ENCODE measurements at regions not wholly inside any gene's neighbourhood (a gene's known extent, or its start where the extent isn't known, plus 50 kb on each side); places are given as distances from the start of the nearest gene placed in this dataset.

DNA sequence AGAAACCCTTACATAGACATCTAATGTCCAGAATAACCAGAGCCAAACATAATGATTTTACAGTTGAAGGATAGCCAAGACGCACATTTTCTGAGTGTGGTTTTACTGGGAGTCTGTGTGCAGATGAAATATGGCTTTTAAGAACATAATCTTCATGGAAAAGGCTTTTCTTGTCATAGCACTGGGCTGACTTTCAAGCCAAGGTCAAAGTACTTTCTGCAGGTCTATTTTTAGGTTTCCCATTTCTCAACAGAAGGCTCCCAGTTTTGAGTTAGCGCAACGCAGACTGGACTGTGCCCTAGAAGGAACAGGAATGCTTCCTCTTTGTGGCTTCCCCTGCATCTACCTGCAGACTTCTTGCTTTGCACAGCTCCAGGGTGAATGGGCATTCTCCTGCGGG lies 92.3 kb upstream of the UPP2 start:
- DNase-seq, result no peak

DNA sequence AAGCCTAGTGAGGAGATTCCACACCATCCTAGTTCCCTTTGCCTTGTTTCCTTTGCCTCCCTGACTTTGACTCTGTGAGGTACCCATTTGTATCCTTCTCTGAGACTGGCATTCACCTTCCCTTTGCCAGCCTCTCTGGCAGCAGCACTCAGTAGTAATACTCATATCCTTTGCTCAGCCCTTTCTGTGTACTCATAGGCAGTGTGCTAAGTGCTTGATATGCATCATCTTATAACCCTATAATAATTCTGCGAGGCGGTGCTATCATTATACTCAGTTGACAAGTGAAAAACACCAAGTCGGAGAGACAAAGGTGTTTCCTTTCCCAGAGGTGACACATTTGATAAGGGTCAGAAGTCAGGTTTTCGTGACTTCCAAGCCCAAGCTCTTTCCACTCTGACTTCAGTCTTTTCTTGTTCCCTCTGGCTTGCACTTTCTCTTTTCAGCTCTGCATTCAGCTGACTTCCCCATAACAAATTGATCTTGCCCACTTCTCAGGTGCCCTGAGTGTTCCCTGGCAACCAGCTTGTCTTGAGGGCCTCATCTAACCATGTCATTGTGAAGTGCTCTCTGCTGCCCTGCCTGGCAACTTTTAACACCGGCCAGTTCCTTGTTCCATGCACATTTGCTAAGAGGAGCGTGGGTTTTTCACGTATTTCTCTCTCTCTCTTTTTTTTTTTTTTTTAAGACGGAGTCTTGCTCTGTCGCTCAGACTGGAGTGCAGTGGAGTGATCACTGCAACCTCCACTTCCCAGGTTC lies 94.5 kb upstream of the UPP2 start:
- no peak for DNase-seq

DNA sequence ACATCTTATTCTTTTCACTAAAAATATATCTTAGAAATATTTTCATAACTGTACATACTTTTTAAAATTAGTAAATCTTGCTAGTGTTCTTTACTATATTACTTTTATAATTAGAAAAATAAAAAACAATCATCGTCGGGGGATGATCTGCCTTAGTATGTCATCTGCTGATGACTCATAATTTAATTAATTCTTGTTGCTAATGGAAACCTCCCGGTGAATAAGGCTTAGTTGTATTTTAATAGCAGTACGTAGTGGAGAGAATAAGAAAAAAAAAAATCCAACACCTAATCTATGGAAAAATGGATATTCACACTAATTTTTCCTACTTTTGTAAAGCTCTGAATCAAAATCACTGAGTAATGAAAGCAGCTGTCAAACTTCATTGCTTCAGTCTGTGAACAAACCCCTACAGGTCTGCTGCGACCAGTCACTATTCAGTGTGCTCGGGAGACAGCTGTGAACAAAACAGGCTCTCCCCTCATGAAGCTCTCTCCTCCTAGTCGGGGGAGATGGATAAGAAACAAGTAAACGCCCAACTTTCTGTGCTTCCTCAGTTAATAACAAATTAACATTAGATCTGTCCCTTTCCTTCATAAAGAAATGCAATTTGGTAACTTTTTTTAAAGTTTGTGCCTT lies 97.4 kb upstream of the UPP2 start:
- no peak for DNase-seq

DNA sequence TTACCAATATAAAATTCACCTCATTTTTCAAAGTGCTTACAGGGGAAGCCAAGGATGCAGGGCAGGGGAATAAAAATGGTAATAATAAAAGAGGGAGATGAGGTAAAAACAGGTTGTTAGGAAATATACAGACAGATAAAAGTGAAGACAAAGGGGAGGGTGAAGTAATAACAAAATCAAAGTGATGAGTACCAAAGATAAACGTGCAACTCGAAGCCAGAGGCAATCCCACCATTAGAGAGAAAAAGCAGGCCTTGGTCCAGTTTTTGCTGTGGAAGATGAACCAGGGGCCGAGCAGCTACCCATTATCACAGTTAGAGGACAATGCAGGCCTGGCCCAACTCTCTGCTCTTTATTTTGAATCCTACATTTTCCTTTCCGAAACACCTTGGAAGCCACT lies 99.6 kb upstream of the UPP2 start:
- DNase-seq, result no peak

DNA sequence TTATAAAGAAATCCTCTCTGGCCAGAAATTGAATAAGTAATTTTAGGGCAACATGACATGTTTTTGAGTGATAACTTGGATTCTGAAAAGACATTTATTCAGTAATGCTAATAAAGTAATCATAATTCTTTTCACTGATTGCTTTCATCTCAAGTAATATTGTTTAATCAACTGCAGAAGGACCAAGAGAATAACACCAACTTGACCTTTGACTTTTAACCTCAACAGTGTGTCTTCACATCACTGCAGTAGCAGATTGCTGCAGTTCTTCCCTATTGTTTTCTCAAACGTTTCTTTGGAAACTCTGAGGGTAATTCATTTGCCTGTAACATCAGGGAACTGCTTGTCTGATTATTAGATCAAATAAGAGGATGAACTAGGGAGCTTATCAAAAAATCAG lies 104.9 kb upstream of the UPP2 start:
- DNase-seq, result no peak

DNA sequence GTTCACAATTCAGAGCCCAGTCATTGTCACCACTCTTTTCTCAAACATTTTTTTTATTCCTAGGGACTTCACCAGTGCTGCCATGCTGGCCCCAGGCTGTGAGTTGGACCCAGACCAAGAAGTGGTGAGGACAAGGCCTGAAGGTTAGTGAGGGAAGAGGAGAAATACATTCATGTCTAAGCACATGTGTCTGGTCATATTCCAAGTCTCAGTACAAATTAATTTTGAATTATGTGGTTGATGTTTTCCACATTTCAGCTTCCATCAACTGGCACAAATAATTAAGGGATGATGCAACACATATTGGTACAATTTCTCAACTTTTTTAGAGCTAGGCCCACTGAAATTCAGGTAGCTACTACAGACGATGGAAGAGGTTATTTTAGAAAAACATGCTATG lies 106.6 kb upstream of the UPP2 start:
- no peak for DNase-seq

DNA sequence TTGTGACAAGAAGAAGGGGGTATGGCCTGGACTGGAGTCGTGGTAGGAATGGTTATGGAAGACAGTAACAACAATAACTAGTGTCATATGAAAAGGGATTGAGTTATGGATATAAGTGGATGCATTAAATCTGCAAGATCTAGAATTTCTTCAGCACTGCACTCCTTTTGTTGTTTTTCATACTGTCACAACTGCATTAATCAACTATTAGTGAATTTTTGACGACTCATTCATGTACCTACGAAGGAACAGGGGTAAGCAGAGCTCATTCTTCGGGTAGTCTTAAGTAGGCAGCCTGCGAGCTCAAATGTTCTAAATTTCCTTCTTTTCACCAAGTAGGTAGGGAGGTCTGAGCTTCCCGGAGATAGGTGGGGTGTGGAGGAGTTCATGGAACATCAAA lies 109.7 kb upstream of the UPP2 start:
- no peak for DNase-seq

DNA sequence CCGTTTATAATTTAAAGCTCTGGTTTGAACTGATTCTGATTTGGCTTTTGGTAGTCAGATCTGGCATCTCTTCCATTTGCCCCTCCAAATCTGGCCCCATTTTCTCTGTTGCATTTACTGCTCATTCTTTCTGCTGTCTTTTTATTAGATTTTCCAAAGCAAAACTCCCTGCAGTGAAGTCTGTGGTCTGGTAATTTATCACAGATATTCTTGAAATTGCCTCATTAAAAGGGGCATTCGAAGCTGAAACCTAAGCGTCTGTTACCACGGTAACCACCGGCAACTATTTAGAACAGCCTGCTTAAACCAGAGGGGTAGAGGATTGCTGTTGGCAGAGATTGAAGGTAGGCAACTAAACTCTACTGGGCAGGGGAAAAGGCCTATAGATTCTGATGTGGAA lies 111.5 kb upstream of the UPP2 start:
- no peak for DNase-seq

DNA sequence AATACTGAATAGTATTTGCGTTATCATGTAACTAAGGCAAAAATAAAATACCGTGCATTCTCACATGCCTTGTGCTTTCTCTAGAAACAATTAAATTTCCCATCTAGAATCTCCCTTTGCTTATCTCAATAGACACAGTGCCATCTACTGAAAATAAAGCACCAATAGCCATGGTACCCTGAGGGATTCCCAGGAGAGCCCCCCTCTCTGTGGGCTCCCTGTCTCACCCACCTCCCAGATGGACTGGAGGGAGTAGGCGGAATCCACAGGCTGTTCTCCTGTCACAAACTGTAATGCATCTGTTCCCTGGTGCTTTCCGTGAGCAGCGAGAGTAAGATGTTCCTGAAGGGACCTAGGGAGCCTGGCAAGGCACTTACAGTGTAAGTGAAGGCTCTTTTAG lies 112.4 kb upstream of the UPP2 start:
- DNase-seq, result peak in 32 of 58 donors; percentile 4 to 72 (median 34)

DNA sequence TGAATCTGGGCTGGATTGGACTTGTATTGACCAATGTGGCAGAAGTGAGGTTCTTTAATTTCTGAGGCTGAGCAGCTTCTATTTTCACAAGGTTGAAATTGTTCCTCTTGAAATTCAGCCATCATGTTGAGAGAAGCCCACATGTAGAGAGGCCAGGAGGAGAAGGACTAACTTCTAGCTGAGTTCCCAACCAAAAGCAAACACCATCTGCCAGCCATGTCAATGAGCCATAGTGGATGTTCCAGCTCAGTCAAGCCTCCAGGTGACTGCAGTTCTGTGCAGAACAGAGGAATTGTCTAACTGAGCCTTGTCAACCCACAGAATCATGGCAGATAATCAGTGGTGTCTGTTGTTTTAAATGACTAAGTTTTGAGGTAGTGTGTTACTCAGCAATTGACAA lies 110.6 kb upstream of the ACVR1 start:
- DNase-seq, result no peak

DNA sequence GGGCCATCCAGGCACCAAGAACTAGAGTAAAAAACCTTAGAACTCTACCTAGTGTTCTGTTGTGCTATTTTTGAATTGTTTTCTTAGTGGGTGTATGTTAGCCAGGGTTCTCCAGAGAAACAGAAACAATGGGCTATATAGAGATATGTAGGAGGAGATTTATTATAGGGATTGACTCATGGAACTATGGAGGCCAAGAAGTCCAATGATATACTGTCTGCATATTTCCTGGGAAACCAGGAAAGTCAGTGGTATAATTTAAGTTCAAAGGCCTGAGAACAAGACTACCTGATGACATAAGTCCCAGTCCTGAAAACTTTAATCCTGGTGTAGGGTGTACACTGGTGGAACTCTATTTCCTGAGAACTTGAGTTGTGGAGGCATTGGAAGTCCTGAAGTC lies 108.7 kb upstream of the ACVR1 start:
- DNase-seq, result no peak

DNA sequence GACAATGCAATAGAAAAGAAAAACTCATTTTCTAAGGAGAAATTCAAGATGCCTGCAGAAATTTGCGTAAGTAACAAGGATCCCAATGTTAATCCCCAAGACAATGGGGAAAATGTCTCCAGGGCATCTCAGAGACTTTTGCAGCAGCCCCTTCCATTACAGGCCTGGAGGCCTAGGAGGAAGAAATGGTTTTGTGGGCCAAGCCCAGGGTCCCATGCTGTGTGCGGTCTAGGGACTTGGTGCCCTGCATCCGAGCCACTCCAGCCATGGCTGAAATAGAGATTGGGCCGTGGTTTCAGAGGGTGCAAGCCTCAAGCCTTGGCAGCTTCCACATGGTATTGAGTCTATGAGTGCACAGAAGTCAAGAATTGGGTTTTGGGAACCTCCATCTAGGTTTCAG lies 103.9 kb upstream of the ACVR1 start:
- DNase-seq, result no peak

DNA sequence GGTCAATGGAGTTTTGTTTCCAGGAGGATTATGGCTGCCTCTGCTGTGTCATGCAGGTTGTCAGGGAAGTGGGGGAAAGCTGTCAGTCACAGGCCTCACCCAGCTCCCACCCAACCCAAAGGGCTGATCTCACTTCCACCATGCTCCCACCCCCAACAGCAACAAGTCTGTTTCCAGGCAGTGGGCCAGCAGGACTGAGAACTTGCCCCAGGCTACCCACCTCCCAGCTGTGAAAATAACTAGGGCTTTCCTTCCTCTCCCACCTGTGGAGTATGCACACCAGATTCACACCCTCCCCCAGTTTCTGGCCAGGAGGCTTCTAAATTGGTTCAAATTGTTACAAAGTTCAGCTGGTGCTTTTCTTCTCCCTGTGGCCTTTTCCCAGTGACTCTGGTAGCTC lies 95.6 kb upstream of the ACVR1 start:
- DNase-seq, result no peak

DNA sequence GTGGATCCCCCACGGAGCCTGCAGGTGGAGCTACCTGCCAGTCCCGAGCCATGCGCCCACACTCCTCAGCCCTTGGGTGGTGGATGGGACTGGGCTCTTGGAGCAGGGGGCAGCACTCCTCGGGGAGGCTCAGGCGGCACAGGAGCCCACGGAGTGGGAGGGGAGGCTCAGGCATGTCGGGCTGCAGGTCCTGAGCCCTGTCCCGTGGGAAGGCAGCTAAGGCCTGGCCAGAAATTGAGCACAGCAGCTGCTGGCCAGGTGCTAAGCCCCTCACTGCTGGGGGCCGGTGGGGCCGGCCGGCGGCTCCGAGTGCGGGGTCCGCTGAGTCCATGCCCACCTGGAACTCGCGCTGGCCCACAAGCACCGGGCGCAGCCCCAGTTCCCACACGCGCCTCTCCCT lies 91.7 kb upstream of the ACVR1 start:
- no peak for DNase-seq

DNA sequence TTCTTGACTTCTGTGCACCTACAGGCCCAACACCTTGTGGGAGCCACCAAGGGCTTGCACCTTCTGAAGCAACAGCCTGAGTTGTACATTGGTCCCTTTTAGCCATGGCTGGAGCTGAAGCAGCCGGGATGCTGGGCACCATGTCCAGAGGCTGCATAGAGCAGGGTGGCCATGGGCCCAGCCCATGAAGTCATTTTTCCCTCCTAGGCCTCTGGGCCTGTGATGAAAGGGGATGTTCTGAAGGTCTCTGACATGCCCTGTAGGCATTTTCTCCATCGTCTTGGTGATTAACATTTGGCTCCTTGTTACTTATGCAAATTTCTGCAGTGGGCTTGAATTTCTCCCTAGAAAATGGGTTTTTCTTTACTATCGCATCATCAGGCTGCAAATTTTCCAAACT lies 83.1 kb upstream of the ACVR1 start:
- DNase-seq, result no peak

DNA sequence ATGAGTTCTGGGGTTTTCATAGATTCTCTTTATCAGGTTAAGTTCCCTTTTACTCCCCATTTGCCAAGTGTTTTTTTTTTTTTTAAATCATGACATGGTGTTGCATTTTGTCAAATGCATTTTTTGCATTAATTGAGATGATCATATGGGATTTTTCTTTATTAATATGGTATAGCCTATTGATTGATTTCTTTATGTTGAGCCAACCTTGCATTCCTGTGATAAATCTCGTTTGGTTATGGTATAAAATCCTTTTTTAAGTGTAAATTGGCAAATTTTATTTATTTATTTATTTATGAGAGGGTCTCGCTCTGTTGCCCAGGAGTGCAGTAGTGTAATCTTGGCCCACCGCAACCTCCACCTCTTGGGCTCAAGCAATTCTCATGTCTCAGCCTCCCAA lies 81.5 kb upstream of the ACVR1 start:
- DNase-seq, result no peak

DNA sequence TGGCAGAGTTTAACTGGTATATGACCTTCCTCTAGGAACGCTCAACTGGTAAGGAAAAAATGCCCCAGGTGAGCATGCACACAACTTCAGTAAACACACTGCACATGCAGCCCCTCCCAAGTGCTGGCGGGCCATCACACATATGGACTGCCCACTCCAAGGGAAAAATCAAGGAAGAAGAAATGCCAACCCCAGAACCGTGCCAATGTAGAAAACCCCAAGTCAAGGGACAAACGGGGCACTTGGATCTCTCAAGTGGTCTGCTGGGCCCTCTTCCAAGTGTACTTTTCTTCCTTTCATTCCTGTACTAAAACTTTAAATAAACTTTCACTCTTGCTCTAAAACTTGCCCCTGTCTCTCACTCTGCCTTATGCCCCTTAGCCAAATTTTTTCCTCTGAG lies 76.4 kb upstream of the ACVR1 start:
- no peak for DNase-seq

DNA sequence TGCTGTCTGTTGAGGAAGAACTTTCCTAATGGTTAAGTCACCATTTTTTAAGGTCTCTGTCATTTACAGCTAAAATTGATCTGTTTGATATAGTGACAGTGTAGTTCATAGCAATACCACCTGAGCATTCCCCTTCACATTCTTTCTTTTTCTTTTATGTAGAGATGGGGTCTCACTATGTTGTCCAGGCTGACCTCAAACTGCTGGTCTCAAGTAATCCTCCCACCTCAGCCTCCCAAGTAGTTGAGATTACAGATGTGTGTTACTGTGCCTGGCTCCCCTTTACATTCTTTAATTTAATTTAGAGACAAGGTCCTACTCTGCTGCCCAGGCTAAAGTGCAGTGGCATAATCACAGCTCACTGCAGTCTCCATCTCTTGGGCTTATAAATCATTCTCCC lies 72.7 kb upstream of the ACVR1 start:
- no peak for DNase-seq

DNA sequence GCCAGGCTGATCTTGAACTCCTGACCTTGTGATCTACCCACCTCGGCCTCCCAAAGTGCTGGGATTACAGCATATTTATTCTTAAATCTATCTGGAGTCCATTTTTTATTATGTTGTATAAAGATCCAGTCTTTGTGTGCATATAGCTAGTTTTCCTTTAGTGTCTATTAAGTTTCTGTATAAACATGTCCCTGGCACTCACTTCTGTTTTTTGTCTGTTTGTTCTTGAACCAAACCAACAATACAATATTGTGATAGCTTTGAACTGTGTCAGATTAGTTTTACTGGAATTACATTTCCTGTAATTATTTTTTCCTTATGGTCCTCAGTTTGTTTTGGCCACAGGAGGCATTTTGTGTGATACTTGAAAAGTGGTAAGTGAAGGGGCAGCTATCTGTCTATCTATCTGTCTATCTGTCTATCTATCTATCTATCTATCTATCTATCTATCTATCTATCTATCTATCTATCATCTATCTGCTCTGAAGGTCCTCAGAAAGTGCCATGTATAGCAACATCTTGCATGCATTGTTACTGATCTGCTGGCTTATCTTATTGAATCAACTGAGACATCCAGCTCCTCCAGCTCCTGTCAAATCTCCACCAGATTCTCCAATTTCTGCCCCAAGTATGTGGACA lies 70.9 kb upstream of the ACVR1 start:
- DNase-seq, result no peak

DNA sequence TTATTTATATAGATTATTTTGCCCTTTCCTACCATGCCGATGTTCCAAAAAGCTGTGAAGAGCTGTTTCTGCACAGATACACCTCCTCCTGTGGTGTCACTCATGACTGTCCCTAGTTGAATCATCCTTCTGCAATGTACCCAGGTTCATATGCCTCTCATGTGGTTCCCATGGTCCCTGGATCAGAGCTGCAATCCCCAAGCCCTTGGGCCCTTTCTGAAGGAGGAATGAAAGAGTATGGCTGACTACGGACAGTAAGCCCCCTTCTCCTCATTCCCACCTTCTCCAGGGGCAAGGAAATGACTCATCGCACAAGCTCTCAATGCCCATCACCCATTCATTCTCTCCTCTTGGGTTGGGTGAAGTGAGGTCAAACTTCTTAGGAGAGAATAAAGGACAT lies 63.9 kb upstream of the ACVR1 start:
- DNase-seq, result no peak

DNA sequence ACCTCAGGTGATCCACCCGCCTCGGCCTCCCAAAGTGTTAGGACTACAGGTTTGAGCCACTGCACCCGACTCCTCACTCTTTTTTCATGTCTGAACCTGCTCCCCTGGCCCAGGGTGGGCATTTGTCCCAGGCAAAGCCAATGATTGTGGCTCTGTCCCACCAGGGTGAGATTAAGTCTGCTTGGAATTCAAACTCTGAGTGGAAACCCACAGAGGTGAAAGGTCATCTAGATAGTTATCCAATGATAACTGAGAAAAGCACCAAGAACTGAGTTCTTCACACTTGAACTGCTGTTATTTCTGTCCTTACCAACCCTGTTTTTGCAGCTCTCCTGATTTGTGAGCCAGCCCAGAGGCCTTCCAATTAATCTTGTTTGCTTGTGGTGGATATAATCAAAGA lies 62.4 kb upstream of the ACVR1 start:
- no peak for DNase-seq

DNA sequence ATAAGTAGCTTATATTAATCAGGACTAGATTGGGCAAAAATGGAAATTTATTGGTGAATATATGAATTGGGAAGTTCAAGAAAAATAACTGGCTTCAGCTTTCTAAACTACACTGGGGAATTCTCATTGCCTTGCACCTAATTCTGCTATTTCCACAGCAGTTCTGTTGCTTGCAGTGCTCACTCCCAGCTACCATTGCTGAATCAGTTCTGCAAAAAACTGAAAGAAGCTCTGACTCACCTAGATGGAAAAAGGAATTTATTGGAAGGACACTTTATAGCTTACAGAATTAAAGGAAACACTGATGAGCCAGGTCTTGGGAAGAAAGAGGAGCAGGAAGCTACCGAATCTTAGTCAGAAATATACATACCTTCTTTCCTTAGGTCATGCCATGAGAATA lies 60.3 kb upstream of the ACVR1 start:
- DNase-seq, result no peak

DNA sequence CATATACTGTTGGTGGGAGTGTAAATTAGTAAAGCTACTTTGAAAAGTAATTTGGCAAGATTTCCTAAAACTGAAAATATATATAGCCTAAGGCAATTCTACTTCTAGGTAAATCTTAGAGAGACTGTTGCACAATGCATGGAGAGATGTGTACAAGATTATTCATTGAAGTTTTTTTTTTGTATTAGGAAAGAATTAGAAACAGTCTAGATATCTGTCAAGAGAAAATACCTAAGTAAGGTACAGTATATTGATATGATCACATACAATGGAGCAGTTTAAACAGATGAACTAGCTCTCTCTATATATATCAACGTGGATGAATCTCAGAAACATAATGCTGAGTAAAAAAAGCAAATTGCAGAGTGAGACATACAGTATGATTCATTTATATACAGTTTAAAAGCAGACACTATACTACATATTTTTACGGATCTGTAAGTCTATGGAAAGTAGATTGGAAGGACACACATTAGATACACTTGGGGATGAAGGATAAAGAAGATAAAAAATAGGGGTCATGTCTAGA lies 59.3 kb upstream of the ACVR1 start:
- no peak for DNase-seq

All from anterior cingulate cortex (tissue), 58 donors.